DOHH2 (cell line): ENCODE measurements at regions not wholly inside any gene's neighbourhood (a gene's known extent, or its start where the extent isn't known, plus 50 kb on each side); places are given as distances from the start of the nearest gene placed in this dataset.

Experiments used
- H3F3A ChIP-seq: fragments of 200-600 bp; sonication (generic), shearing (Covaris generic); 2 replicates; pipeline ENCODE4 v1.6.0; 2016; ENCODE audit warnings: antibody characterized with exemption, mild to moderate bottlenecking; ENCODE audit not compliant: control insufficient read depth, insufficient read depth
- H3K27ac ChIP-seq: fragments of 200-600 bp; sonication (generic); 2 replicates; pipeline ENCODE4 v1.5.1; 2014; ENCODE audit warnings: low read depth, mild to moderate bottlenecking, low read length, moderate library complexity
- H3K27me3 ChIP-seq: fragments of 200-600 bp; sonication (generic); 2 replicates; pipeline ENCODE4 v1.6.1; 2014; ENCODE audit warnings: mild to moderate bottlenecking, low read length, mixed read lengths; ENCODE audit not compliant: control insufficient read depth
- H3K36me3 ChIP-seq: fragments of 200-600 bp; sonication (generic); 2 replicates; pipeline ENCODE4 v1.6.1; 2014; ENCODE audit warnings: mild to moderate bottlenecking, low read length, moderate library complexity, mixed read lengths; ENCODE audit not compliant: control insufficient read depth
- H3K4me1 ChIP-seq: fragments of 200-600 bp; sonication (generic); 2 replicates; pipeline ENCODE4 v1.6.1; 2014; ENCODE audit warnings: mild to moderate bottlenecking, low read length, mixed read lengths; ENCODE audit not compliant: control insufficient read depth
- H3K4me2 ChIP-seq: fragments of 200-600 bp; sonication (generic); 2 replicates; pipeline ENCODE4 v1.6.0; 2014; ENCODE audit warnings: mild to moderate bottlenecking, low read length, moderate library complexity
- H3K4me3 ChIP-seq: fragments of 200-600 bp; sonication (generic); 2 replicates; pipeline ENCODE4 v1.5.1; 2014; ENCODE audit warnings: mild to moderate bottlenecking, low read length, mixed read lengths
- H3K79me2 ChIP-seq: fragments of 200-600 bp; sonication (generic); 2 replicates; pipeline ENCODE4 v1.6.1; 2014; ENCODE audit warnings: mild to moderate bottlenecking, low read length, mixed read lengths; ENCODE audit not compliant: control insufficient read depth
- H3K9me2 ChIP-seq: fragments of 200-600 bp; sonication (generic); replicated peaks from 2 replicates; pipeline ENCODE4 v1.6.1; 2014; ENCODE audit warnings: mild to moderate bottlenecking, low read length, mixed read lengths; ENCODE audit not compliant: control insufficient read depth
- H3K9me3 ChIP-seq: fragments of 200-600 bp; sonication (generic); 2 replicates; pipeline ENCODE4 v1.6.1; 2014; ENCODE audit warnings: antibody characterized with exemption, low read length, mixed read lengths; ENCODE audit not compliant: control insufficient read depth, insufficient read depth
- H4K20me1 ChIP-seq: fragments of 200-600 bp; sonication (generic); 2 replicates; pipeline ENCODE4 v1.6.0; 2014; ENCODE audit warnings: low read depth, mild to moderate bottlenecking, antibody characterized with exemption, low read length, moderate library complexity; ENCODE audit not compliant: control insufficient read depth, insufficient read depth
- EZH2phosphoT487 ChIP-seq: fragments of 200-600 bp; sonication (generic); IDR thresholded peaks from 2 replicates; pipeline ENCODE4 v1.6.1; 2017; ENCODE audit warnings: borderline replicate concordance, mild to moderate bottlenecking, antibody characterized with exemption, low read length, moderate library complexity, mixed read lengths
- TF ChIP-seq, protein P1 (sequence below): fragments of 200-600 bp; sonication (generic); IDR thresholded peaks from one replicate; pipeline ENCODE4 v1.5.1; 2014; ENCODE audit warnings: antibody characterized with exemption, mild to moderate bottlenecking, low read depth, low read length; ENCODE audit not compliant: poor library complexity, severe bottlenecking

DNA sequence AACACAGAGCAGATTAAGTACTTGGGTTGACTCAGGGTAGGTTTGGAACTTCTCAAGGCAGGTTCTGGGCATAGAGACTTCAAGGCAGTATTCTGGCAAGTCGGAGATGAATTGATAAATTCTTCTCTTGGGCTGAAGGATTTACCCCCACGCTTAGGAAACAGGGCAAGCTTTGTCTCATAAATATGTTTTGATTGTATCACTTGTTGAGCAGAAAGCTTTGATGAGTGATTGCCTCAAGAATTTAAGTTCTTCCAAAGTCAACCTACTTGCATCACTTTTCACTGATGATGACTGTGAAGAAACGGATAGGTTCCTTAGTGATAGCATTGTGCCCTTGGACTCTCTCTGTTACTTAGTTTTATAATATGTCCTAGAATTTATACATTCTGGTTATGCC, 258.6 kb upstream of the DACH1 start:
- H3K27ac ChIP-seq = no peak overlapping the region
- no peaks in the 10 kb centered on the region for H3K9me2 ChIP-seq
- H3K79me2 ChIP-seq = no peaks in the 10 kb centered on the region
- no peak for TF ChIP-seq EZH2phosphoT487
- TF ChIP-seq, protein P1, sequence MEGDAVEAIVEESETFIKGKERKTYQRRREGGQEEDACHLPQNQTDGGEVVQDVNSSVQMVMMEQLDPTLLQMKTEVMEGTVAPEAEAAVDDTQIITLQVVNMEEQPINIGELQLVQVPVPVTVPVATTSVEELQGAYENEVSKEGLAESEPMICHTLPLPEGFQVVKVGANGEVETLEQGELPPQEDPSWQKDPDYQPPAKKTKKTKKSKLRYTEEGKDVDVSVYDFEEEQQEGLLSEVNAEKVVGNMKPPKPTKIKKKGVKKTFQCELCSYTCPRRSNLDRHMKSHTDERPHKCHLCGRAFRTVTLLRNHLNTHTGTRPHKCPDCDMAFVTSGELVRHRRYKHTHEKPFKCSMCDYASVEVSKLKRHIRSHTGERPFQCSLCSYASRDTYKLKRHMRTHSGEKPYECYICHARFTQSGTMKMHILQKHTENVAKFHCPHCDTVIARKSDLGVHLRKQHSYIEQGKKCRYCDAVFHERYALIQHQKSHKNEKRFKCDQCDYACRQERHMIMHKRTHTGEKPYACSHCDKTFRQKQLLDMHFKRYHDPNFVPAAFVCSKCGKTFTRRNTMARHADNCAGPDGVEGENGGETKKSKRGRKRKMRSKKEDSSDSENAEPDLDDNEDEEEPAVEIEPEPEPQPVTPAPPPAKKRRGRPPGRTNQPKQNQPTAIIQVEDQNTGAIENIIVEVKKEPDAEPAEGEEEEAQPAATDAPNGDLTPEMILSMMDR = no peak
- no peaks in the 10 kb centered on the region; the same call in 1 of the 2 replicates for H3K9me3 ChIP-seq
- H3K4me1 ChIP-seq = no peaks in the 10 kb centered on the region
- H3K27me3 ChIP-seq = no peaks in the 10 kb centered on the region
- no peaks in the 10 kb centered on the region for H4K20me1 ChIP-seq
- H3K4me3 ChIP-seq = no peak overlapping the region
- H3K4me2 ChIP-seq = no peak overlapping the region
- H3F3A ChIP-seq = no peaks in the 10 kb centered on the region
- no peaks in the 10 kb centered on the region for H3K36me3 ChIP-seq

DNA sequence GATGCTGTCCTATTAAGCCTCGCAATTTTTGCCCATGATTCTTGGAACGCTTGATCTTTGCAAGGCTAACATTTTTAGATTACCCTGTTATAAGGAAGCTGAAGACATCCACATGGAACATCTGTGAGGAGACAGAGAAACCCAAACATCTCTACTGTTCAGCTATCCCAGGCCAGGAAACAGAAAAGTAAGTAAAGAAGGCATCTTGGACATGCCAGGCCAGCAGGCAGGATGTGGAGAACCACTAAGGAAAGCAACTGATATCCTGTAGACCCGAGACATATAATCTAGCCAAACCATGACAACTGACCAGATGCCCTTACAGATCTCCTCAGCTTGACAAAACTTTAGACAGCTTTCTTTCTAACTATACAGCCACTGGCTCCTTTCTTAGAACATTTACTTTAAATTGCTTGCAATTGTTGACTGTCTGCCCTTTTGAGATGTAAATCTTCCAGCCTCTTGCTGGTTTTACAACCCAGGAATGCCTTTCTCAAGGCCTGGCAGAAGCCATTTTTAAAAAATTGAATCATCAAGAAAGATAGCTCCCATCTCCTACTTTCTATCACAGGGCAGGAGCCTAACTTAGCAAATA, 255.8 kb upstream of the DACH1 start:
- Histone ChIP-seq H3K4me1 (no peaks in the 10 kb centered on the region), H4K20me1 (no peaks in the 10 kb centered on the region), H3F3A (no peaks in the 10 kb centered on the region), H3K27me3 (no peaks in the 10 kb centered on the region), H3K4me2 (no peak overlapping the region), H3K9me2 (no peaks in the 10 kb centered on the region), H3K79me2 (no peaks in the 10 kb centered on the region), H3K36me3 (no peaks in the 10 kb centered on the region), H3K9me3 (no peaks in the 10 kb centered on the region), H3K27ac (no peak overlapping the region), H3K4me3 (no peak overlapping the region)
- TF ChIP-seq, protein P1 = no peak
- no peak for TF ChIP-seq EZH2phosphoT487

DNA sequence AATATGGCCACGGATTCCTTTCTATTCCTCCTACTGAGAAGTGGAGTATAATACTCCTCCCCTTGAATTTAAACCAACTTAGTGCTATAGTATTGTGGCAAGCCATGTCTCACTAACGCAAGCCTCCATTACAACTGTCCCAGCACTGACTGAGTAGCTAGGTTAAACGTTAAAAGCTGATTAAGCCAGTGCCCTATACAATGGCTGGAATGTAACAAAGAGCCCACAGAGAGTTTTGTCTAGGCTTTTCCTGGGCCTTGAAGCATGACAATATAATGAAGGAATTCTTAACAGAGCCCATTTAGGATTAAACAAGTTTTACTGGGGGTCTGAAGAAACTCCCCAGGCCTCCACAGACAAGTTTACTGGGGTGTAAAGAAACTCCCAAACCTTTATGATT, 254.5 kb upstream of the DACH1 start:
- no peaks in the 10 kb centered on the region for H3K36me3 ChIP-seq
- no peaks in the 10 kb centered on the region for H3K27me3 ChIP-seq
- H3K4me1 ChIP-seq = no peaks in the 10 kb centered on the region
- H3K4me3 ChIP-seq = no peak overlapping the region
- H4K20me1 ChIP-seq = no peaks in the 10 kb centered on the region
- H3K9me2 ChIP-seq = no peaks in the 10 kb centered on the region
- no peak for TF ChIP-seq EZH2phosphoT487
- TF ChIP-seq, protein P1 = no peak
- no peak overlapping the region for H3K4me2 ChIP-seq
- no peaks in the 10 kb centered on the region for H3K9me3 ChIP-seq
- H3K79me2 ChIP-seq = no peaks in the 10 kb centered on the region
- no peak overlapping the region for H3K27ac ChIP-seq
- no peaks in the 10 kb centered on the region for H3F3A ChIP-seq

DNA sequence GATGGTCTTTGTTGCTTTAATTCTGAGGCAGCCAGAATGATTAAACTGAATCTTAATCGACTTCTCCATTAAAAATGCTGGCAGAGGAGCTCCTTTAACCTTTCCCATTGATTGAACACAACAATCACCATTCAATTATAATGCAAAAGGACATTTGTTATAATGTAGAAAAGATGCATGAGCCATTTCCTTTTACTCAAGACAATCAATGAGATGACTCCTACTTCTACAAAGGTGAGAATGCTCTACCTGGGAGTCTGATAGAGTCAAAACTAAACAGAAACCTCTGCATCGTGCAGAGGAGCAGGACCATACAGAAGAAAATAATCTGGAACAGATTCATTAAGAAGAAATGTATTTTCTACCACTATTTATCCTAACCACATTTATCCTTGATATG, 253.6 kb upstream of the DACH1 start:
- Histone ChIP-seq H3K36me3 (no peaks in the 10 kb centered on the region), H3K9me3 (no peaks in the 10 kb centered on the region), H3K27me3 (no peaks in the 10 kb centered on the region), H3K79me2 (no peaks in the 10 kb centered on the region), H3K4me3 (no peak overlapping the region), H3F3A (no peaks in the 10 kb centered on the region), H3K4me1 (no peaks in the 10 kb centered on the region), H4K20me1 (no peaks in the 10 kb centered on the region), H3K27ac (no peak overlapping the region), H3K4me2 (no peak overlapping the region), H3K9me2 (no peaks in the 10 kb centered on the region)
- TF ChIP-seq, protein P1 = no peak
- TF ChIP-seq EZH2phosphoT487 = no peak
